Stimulated activated CD8-positive, alpha-beta memory T cell treated with anti-CD3 and anti-CD28 coated beads, Interleukin-4, amount 100 ng/mL, for 24 hours (primary cell): ENCODE measurements at regions not wholly inside any gene's neighbourhood (a gene's known extent, or its start where the extent isn't known, plus 50 kb on each side); places are given as distances from the start of the nearest gene placed in this dataset.
"Not testable (repeated sequence)": the region's sequence is repeated elsewhere in the genome, so short reads cannot be mapped to it uniquely, and the experiment has no call there.

ENCODE experiments used
- DNase-seq: peaks from one replicate; pipeline ENCODE4 v3.0.0-alpha.2; 2020; ENCODE audit warnings: low read depth

- DNase-seq: no peak
Observed at GRCh38 chr6:114638341-114638740, 295.5 kb upstream of the HS3ST5 start.

- DNase-seq: no peak
Observed at GRCh38 chr6:114634016-114634415, 291.2 kb upstream of the HS3ST5 start.

- not testable (repeated sequence) for DNase-seq
Observed at GRCh38 chr6:114626226-114626625, 283.4 kb upstream of the HS3ST5 start.

DNA sequence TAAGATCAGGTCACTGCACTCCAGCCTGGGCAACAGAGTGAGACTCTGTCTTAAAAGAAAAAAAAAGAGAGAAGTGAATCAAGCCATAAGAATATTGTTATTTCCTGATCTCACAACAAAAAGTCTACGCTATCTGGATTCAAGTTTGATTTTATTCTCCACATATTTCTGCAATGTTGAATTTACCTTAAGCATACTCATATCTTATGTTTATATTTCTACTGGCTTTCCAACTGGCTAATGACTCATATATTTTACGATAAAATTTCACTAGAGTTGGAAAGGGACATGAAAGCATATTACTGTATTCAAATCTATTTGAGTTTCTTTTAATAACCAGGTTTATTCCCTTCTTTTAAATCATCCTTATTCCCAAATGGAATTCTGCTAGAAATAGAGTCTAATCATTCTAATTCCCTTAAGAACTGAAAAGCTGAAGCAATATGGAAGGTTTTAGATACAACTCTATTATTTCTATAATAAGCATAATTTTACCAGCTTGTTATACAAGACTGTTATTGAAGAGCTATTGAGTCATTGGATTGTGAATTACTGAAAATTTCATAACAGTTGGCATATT is 276.9 kb upstream of the HS3ST5 start:
- DNase-seq: no peak

- no peak for DNase-seq
Observed at GRCh38 chr6:114611696-114612095, 268.9 kb upstream of the HS3ST5 start.

- DNase-seq: no peak
Observed at GRCh38 chr6:114608091-114608490, 265.3 kb upstream of the HS3ST5 start.

DNA sequence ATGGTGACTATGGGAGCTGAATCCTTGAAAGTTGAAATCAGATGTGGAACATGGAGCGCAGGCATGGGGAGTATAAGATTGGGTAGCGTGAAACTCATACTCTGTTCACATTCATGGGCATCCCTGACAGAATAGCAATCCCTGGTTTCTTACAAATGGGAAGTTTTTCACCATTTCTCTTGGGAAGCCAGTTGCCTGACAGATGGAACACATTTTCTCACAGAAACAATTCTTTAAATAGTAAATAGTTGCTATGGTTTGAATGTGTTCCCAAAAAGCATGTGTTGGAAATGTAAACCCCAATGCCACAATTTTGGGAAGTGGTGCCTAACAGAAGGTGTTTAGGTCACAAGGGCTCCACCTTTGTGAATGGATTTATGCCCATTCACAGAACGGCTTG is 262.8 kb upstream of the HS3ST5 start:
- DNase-seq: no peak

DNA sequence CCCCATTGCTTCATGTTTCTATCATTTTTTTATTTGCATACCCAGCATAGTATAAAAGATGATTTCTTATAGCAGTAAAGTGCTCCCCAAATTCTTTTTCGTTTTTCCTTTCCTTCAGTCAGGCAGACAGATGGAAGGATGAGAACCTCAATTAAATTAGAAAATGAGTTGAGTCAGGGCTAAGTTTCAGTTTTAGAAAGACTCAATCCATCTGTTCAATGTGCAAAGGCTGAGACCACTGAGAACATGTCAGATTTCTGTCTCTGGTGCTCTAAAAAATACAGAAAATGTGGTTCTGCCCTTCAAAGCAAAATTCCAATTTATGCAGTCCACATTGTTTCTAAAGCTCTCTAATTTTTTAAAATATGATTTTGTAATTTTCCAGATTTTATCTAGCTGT is 257.6 kb upstream of the HS3ST5 start:
- DNase-seq: no peak

DNA sequence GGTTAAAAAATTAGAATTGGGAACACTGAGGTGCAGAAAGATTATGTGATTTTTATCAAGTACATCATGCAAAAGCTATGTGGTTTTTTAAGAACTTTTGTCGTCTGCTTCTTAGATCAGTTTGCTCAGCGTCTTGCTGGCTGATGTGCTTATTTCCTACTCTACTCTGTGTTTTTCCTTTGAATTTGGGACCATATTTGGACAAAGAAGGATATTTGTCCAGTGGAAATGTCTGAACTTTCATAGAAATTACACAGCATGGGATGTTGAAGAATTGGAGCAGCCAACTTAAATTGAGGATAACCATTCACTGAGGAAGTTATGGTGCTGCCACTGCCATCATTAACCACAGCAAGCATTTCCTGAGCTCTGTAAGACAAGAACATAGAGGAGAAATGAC is 252.8 kb upstream of the HS3ST5 start:
- DNase-seq: no peak

DNA sequence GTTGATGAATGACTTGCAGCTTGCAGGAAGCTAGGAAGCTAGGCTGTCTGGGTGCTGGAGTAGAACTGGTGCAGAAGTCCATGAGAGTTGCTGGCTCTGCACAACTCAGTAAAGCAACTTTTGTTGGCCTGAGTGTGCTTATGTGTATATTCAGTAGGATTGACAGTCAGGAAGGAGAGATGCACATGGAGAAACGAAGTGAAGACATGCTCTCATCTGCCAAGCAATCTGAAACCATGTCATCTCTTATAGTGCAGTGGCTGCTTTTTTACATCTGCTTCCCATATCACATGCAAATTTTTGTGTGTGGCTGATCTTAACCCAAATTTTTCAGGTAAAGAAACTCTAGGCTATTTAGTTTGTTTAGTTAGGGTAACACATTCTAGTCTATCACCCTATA is 252.4 kb upstream of the HS3ST5 start:
- DNase-seq: no peak

- DNase-seq: no peak
Observed at GRCh38 chr6:114592506-114592905, 249.7 kb upstream of the HS3ST5 start.

DNA sequence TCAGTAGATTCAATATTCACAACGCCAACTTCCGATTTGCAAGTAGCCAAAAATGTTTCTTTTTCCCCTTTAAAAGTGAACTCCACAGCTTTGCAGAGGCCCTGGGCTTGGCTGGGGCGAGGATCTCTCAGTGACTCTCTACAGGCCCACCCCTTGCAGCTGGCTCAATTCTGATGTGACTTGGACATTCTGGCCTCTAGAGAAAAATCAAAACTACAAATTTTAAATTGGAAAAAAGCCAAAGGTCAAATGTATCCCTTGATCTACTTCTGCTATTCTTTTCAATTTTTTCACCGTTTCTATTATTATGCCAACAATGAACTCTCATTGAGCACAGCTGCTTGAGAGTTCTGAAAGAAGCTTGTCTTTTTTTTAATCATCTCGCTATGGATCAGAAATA is 245.9 kb upstream of the HS3ST5 start:
- DNase-seq: no peak

DNA sequence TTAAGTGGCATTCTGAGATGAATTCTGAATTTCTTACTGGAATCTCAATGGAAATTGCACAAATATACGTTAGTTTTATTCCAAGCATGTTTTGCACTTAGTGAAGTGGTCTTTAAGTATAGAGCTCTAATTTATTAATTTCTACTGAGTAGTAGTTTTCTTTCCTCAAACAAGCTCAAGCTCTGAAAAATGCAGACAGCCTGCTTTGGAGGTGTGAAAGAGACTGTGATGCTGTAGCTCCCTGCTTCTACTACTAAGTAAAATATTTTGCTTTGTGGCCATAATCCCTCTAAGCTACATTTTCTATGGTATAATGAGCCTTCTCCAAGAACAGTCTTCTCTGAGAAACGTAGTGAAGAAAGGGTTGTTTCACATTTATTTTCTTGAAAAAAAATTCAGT is 243.5 kb upstream of the HS3ST5 start:
- DNase-seq: no peak

- no peak for DNase-seq
Observed at GRCh38 chr6:114581293-114581692, 238.5 kb upstream of the HS3ST5 start.

GRCh38 chr6:114580882-114581281 is 238.1 kb upstream of the HS3ST5 start:
- no peak for DNase-seq

GRCh38 chr6:114579486-114579885 is 236.7 kb upstream of the HS3ST5 start:
- no peak for DNase-seq

GRCh38 chr6:114577109-114577508 is 234.3 kb upstream of the HS3ST5 start:
- no peak for DNase-seq

- no peak for DNase-seq
Observed at GRCh38 chr6:114576330-114576729, 233.5 kb upstream of the HS3ST5 start.

- no peak for DNase-seq
Observed at GRCh38 chr6:114569669-114570068, 226.8 kb upstream of the HS3ST5 start.

- DNase-seq: no peak
Observed at GRCh38 chr6:114564302-114564933, 221.6 kb upstream of the HS3ST5 start.

GRCh38 chr6:114559419-114559818 is 216.6 kb upstream of the HS3ST5 start:
- no peak for DNase-seq

DNA sequence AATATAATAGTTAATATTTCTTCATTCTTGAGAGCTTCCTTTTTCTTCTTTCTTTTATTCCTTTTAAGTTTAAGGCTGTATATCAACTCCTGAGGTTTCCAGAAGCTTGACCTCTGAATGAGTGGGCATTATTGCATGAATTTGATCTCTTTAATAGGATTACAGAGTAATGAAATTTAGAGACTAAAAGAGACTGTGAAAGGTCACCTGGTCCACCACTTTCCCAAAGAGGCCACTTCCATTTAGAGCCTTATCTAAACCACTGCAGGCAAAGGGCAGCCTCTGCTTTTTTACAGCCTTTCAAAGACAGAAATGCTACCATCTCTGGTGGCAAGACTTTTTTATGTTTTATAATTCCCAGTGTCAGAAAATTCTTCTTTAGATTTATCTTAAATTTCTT is 215.3 kb upstream of the HS3ST5 start:
- no peak for DNase-seq

DNA sequence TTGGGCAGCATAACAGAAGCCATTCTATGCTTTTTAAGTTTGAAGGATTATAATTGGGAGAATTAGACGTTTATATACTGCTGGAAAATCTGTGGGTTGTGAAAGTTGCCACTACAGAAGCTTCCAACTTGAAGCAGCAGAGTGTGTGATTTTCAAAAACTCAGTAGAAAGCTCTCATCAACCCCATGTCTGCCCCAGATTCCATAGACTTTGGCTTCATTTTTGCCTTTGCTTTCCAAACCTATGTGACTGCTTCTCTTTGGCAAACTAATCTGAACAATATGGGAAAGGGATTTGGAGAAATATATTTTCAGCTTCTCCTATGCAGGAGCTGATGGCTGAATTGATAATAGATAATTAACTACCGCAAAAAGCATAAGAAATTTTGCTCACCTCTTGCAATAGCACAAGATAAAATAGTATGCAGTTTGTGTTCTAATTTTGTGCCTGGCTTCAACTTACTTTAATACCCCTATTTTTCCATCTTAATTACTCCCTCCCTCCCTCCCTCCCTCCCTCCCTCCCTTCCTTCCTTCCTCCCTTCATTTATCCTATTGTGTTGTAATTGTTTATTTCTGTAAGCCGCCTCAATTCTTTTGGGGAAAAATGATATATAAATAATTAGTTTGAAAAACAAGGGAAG is 214.1 kb upstream of the HS3ST5 start:
- no peak for DNase-seq

DNA sequence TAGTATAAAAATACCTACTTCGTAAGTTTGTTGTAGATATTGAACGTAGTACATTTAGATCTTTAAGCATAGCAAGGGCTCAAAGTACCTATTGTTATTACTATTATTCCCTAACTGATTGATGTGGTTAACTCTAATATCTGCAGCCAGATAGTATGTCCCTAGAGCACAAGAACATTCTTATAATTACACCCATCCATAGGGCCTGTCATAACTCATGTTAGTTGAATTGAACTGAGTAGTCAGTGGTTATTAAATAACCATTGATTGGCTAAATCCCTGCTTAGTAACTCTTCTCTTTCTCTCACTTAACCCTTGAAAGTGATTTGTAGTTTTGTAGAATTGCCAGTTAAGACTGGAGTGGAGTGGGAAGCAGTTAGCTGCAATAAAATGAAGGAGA is 207.5 kb upstream of the HS3ST5 start:
- no peak for DNase-seq
